Psoas muscle (tissue), 7 donors: ENCODE measurements at regions not wholly inside any gene's neighbourhood (a gene's known extent, or its start where the extent isn't known, plus 50 kb on each side); places are given as distances from the start of the nearest gene placed in this dataset.

Source experiments
- ATAC-seq, 4 donors: fragments of 200-7000 bp; cut with Tn5 transposase; one replicate each; pipeline ENCODE4 v1.9.1; 2020; ENCODE audit warnings: moderate library complexity in 3 of 4, mild to moderate bottlenecking in 2 of 4
- DNase-seq, 2 donors: peaks; one replicate each; pipeline ENCODE4 v3.0.0-alpha.2; 2020
- H3K27ac ChIP-seq: fragments of 200-600 bp; one replicate; pipeline ENCODE4 v1.8.0; 2022
- H3K27me3 ChIP-seq, 3 donors: fragments of 200-600 bp in 1 of 3; one replicate each; pipeline versions ENCODE4 v1.6.1 to v1.8.0; 2013 to 2022; ENCODE audit warnings: low read length in 2 of 3, mild to moderate bottlenecking in 2 of 3, moderate library complexity in 1 of 3; ENCODE audit not compliant: insufficient read depth in 3 of 3
- H3K36me3 ChIP-seq, 2 donors: fragments of 200-600 bp in 1 of 2; one replicate each; pipeline versions ENCODE4 v1.6.1 to v1.8.0; 2013 to 2022; ENCODE audit warnings: low read depth in 1 of 2, mild to moderate bottlenecking in 1 of 2, moderate library complexity in 1 of 2; ENCODE audit not compliant: insufficient read depth in 1 of 2
- H3K4me1 ChIP-seq: fragments of 200-600 bp; one replicate; pipeline ENCODE4 v1.8.0; 2022
- H3K4me3 ChIP-seq: fragments of 200-600 bp; one replicate; pipeline ENCODE4 v1.8.0; 2022; ENCODE audit warnings: mild to moderate bottlenecking
- H3K9me3 ChIP-seq: fragments of 200-600 bp; one replicate; pipeline ENCODE4 v1.8.0; 2022
- CTCF ChIP-seq: fragments of 200-600 bp; IDR thresholded peaks from one replicate; pipeline ENCODE4 v1.8.0; 2022; ENCODE audit warnings: antibody characterized with exemption
- WGBS, 3 donors: extraction: QIAGEN DNeasy Blood & Tissue Kit; methylation state at CpG; one replicate each; pipeline versions ENCODE4 v1.1.6 to v1.1.7; 2013; 5-methylcytosine and 5-hydroxymethylcytosine counted together
- intact Hi-C, 2 donors: fragments of 100-400 bp; cut with DNase I; formaldehyde crosslinking; loops; one replicate each; pipeline versions ENCODE4 v1.11.0 to v1.14.2; 2022
- donor health status: healthy with polysubstance abuse.
- donor health status: DM: no; HTN: no; CAD: no; lungs with moderate emphysema.
- donor health status: Bipolar disorder and iron deficiency.
- donor health status: healthy.
- donor health status: DM: yes; HTN: yes; CAD: no.
- donor health status: DM: no; HTN: no; CAD: no.
- donor health status: DM: yes; HTN: yes; CAD: no.

DNA sequence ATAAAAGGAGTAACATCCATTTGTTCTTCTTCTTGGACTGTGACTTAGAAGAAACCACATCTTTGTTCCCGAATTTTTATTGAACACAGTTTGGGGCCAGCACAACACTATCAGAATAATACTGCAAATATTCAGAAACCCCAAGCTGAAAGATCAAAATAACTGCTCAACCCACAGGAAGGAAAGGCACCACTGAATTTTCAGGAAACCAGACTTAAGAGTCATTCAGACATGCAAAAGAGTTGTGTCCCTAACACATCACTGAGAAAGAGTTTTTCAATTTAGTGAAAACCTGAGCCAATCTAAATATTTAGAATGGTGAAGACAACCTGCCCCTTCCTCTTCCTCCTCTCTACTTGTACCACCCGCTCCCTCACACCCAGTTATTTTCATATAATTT is 295.0 kb upstream of the RORA start:
- Histone ChIP-seq H3K36me3 (no peaks in the 10 kb centered on the region), H3K4me3 (no peak overlapping the region), H3K9me3 (no peaks in the 10 kb centered on the region), H3K27me3 (no peaks in the 10 kb centered on the region), H3K27ac (no peak overlapping the region), H3K4me1 (no peaks in the 10 kb centered on the region)
- TF ChIP-seq CTCF, result no peak
- DNase-seq (no peak), ATAC-seq (no peak)
- intact Hi-C loops, result no loop called here
- 72 to 85% (median 80%) methylated on average over 2 of the region's 2 CpGs for WGBS, 3 donors

DNA sequence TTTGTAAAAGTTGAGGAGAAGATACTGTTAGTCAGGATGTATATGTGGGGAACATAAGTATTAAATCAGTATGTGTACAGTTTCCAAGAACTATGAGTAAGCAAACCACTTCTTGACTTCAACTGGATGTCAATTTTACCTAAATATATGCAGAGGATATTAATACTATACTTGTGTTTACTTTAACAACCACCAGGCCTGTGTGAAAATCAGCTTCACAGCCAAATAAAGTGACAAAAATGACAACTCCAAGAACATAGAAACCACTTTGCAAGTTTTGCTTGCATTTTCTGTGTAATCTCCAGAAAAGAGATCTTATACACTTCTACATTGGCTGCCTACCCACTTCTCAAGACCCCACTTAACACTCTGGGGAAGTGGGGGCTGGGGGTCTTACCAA is 293.3 kb upstream of the RORA start:
- TF ChIP-seq CTCF, result no peak
- no peaks in the 10 kb centered on the region for H3K36me3 ChIP-seq

DNA sequence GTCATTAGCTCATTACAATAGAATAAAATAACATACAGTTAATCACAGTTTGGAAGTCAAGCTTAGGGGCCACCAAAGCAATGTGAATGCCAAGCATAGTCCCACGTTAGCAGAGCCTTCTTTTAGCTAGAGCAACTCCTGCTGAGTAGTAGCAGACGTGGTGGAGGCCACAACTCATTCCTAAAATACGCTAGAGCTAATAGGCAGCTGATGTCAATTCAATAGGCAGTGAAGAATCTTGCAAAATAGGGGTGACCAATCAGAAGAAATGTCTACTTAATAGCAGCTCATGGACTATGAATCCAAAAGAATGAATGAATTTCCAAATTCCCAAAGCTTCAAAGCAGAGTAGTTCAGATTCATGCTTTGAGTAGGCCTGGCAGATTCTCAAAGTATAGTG is 292.9 kb upstream of the RORA start:
- ATAC-seq (no peak), DNase-seq (no peak)
- Histone ChIP-seq H3K27me3 (no peaks in the 10 kb centered on the region), H3K27ac (no peak overlapping the region), H3K4me1 (no peaks in the 10 kb centered on the region), H3K36me3 (no peaks in the 10 kb centered on the region), H3K9me3 (no peaks in the 10 kb centered on the region), H3K4me3 (no peak overlapping the region)
- 66 to 89% (median 77%) methylated on average over 3 of the region's 3 CpGs for WGBS, 3 donors
- intact Hi-C loops, result no loop called here
- no peak for TF ChIP-seq CTCF

More for the DNA sequence above, 293.3 kb upstream of the RORA start:
- intact Hi-C loops, result no loop called here
- Histone ChIP-seq H3K9me3 (no peaks in the 10 kb centered on the region), H3K27me3 (no peaks in the 10 kb centered on the region), H3K4me3 (no peak overlapping the region), H3K4me1 (no peaks in the 10 kb centered on the region), H3K27ac (no peak overlapping the region)
- DNase-seq (no peak), ATAC-seq (no peak)

DNA sequence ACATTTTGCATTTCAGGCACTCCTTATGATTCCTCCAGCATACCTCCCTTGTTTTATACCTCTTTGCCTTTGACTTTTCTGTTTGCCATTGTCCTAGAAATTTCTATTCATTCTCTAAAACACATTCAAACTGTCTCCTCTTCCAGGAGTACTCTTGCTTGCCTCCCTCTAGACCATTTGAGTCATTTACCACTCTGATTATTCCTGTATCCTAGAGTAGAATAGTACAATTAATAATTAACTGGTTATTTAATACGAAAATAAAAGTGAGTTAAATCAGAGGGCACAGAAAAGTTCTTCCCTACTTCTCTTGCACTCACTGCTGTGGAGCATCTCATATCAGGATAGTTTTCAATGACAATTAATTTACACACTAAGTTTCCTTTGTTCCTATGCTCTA is 290.2 kb upstream of the RORA start:
- no peak for ATAC-seq
- Histone ChIP-seq H3K27ac (no peak overlapping the region), H3K4me3 (no peak overlapping the region)

More for the DNA sequence above, 290.2 kb upstream of the RORA start:
- intact Hi-C loops, result no loop called here
- H3K9me3 ChIP-seq, result no peaks in the 10 kb centered on the region
- WGBS, 3 donors, result 80 to 95% (median 89%) methylated on average over 1 of the region's 1 CpG
- no peak for DNase-seq
- no peaks in the 10 kb centered on the region for H3K27me3 ChIP-seq
- TF ChIP-seq CTCF, result no peak
- no peaks in the 10 kb centered on the region for H3K4me1 ChIP-seq
- H3K36me3 ChIP-seq, result no peaks in the 10 kb centered on the region
